ENCODE measurements at regions not wholly inside any gene's neighbourhood (a gene's known extent, or its start where the extent isn't known, plus 50 kb on each side); places are given as distances from the start of the nearest gene placed in this dataset.

DNA sequence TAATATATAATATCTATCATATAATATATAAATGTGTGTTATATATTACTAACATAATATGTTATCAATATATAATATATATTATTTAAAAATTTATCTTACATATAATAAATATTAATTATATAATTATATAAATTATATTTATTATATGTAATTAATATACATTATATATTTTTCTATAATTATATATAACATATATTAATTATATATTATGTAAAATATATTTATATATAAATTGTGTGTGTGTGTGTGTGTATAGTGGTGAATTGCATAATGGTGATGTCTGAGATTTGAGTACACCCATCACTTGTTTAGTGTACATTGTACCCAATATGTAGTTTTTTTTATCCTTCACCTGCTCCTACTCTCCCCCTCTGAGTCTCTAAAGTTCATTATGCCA is 205.9 kb upstream of the KCNG1 start:
- no peak for TF ChIP-seq POLR2A (IDR thresholded peaks at IDR 0.05; ENCODE audit: low read depth, low read length)
- TF ChIP-seq CTCF (IDR thresholded peaks at IDR 0.05; ENCODE audit: extremely low read depth in 1 of 2, insufficient read depth in 1 of 2, low read depth in 1 of 2, low read length in 2 of 2): no peak
- TF ChIP-seq EZH2 (IDR thresholded peaks at IDR 0.05; ENCODE audit: borderline replicate concordance, low read depth, low read length, severe bottlenecking): no peak
- TF ChIP-seq POLR2AphosphoS5 (IDR thresholded peaks at IDR 0.05; ENCODE audit: insufficient read depth, low read depth, low read length): no peak
- TF ChIP-seq JUN (IDR thresholded peaks at IDR 0.05; ENCODE audit: borderline replicate concordance, insufficient read depth, insufficient read length, low read depth): no peak
- TF ChIP-seq, protein P1, sequence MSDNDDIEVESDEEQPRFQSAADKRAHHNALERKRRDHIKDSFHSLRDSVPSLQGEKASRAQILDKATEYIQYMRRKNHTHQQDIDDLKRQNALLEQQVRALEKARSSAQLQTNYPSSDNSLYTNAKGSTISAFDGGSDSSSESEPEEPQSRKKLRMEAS (IDR thresholded peaks at IDR 0.05; ENCODE audit: insufficient read depth, insufficient read length): no peak
